WTC11 (cell line): ENCODE measurements at regions not wholly inside any gene's neighbourhood (a gene's known extent, or its start where the extent isn't known, plus 50 kb on each side); places are given as distances from the start of the nearest gene placed in this dataset.

Source experiments
- ATAC-seq: fragments of 200-7000 bp; cut with Tn5 transposase; 2 replicates; pipeline ENCODE4 v1.10.0; 2021; ENCODE audit warnings: mild to moderate bottlenecking, moderate library complexity
- CTCF ChIA-PET: fragments of 300-600 bp; sonication (Branson Sonifier 250); formaldehyde crosslinking; loops from one replicate; lab custom pipeline; 2021; ENCODE audit warnings: antibody characterized with exemption; lab: Charles Lee
- POLR2A ChIA-PET: fragments of 350-600 bp; sonication (Branson Sonifier 250); formaldehyde crosslinking; loops from one replicate; lab custom pipeline; 2021; ENCODE audit warnings: antibody characterized with exemption; lab: Charles Lee
- DNase-seq: peaks from one replicate; pipeline ENCODE4 v3.0.0; 2021; ENCODE audit warnings: low spot score
- H3K27ac Mint-ChIP-seq: 2 replicates; pipeline ENCODE4 v1.8.0; 2021; ENCODE audit warnings: mixed read lengths
- H3K27me3 Mint-ChIP-seq: 2 replicates; pipeline ENCODE4 v1.8.0; 2021; ENCODE audit warnings: low read depth, mild to moderate bottlenecking, moderate library complexity, mixed read lengths
- H3K36me3 Mint-ChIP-seq: 2 replicates; pipeline ENCODE4 v1.8.0; 2021; ENCODE audit warnings: mixed read lengths
- H3K4me1 Mint-ChIP-seq: 2 replicates; pipeline ENCODE4 v1.8.0; 2022; ENCODE audit warnings: mixed read lengths
- H3K4me3 Mint-ChIP-seq: 2 replicates; pipeline ENCODE4 v1.8.0; 2021; ENCODE audit warnings: mild to moderate bottlenecking, moderate library complexity, mixed read lengths
- H3K9me3 Mint-ChIP-seq: 2 replicates; pipeline ENCODE4 v1.8.0; 2021; ENCODE audit warnings: mixed read lengths
- ATF2 ChIP-seq: sonication (generic); formaldehyde crosslinking; IDR thresholded peaks from 2 replicates; pipeline ENCODE4 v1.8.1; 2022; ENCODE audit warnings: low read depth, missing genetic modification reagents, borderline replicate concordance
- ATF6 ChIP-seq: sonication (generic); formaldehyde crosslinking; IDR thresholded peaks from 2 replicates; pipeline ENCODE4 v1.8.1; 2023; ENCODE audit warnings: mild to moderate bottlenecking, missing genetic modification reagents
- CBFB ChIP-seq: sonication (generic); formaldehyde crosslinking; IDR thresholded peaks from 2 replicates; pipeline ENCODE4 v1.8.1; 2022; ENCODE audit warnings: mild to moderate bottlenecking, low read depth, missing genetic modification reagents
- E2F4 ChIP-seq: sonication (generic); formaldehyde crosslinking; IDR thresholded peaks from 2 replicates; pipeline ENCODE4 v1.8.1; 2022; ENCODE audit warnings: low read depth, mild to moderate bottlenecking, moderate library complexity, missing genetic modification reagents, borderline replicate concordance
- E2F5 ChIP-seq: sonication (generic); formaldehyde crosslinking; IDR thresholded peaks from 2 replicates; pipeline ENCODE4 v1.8.1; 2022; ENCODE audit warnings: mild to moderate bottlenecking, moderate library complexity, missing genetic modification reagents
- GRHL2 ChIP-seq: fragments of 250-450 bp; sonication (Bioruptor Pico); IDR thresholded peaks from 2 replicates; pipeline ENCODE4 v1.8.0; 2022; ENCODE audit warnings: mild to moderate bottlenecking, moderate library complexity; ENCODE audit not compliant: insufficient replicate concordance, severe bottlenecking
- GTF2I ChIP-seq: fragments of 250-450 bp; sonication (Bioruptor Pico); conservative IDR thresholded peaks from 2 replicates; pipeline ENCODE4 v1.4.0; 2021; ENCODE audit warnings: mild to moderate bottlenecking
- JUN ChIP-seq: sonication (generic); formaldehyde crosslinking; IDR thresholded peaks from 2 replicates; pipeline ENCODE4 v1.8.0; 2023; ENCODE audit warnings: mild to moderate bottlenecking, missing genetic modification reagents
- NFATC4 ChIP-seq: fragments of 250-450 bp; sonication (Bioruptor Pico); IDR thresholded peaks from 2 replicates; pipeline ENCODE4 v1.9.0; 2021; ENCODE audit warnings: mild to moderate bottlenecking
- NR3C1 ChIP-seq: sonication (generic); formaldehyde crosslinking; conservative IDR thresholded peaks from 2 replicates; pipeline ENCODE4 v1.8.1; 2023; ENCODE audit warnings: low read depth, mild to moderate bottlenecking, missing genetic modification reagents
- RELA ChIP-seq: sonication (generic); formaldehyde crosslinking; IDR thresholded peaks from 2 replicates; pipeline ENCODE4 v1.8.1; 2022; ENCODE audit warnings: missing genetic modification reagents, mild to moderate bottlenecking, borderline replicate concordance
- STAT6 ChIP-seq: sonication (generic); formaldehyde crosslinking; conservative IDR thresholded peaks from 2 replicates; pipeline ENCODE4 v1.8.1; 2023; ENCODE audit warnings: mild to moderate bottlenecking, low read depth, missing genetic modification reagents, moderate library complexity
- TEAD4 ChIP-seq: sonication (generic); formaldehyde crosslinking; IDR thresholded peaks from 2 replicates; pipeline ENCODE4 v1.8.0; 2022; ENCODE audit warnings: mild to moderate bottlenecking, missing genetic modification reagents
- USF1 ChIP-seq: sonication (generic); formaldehyde crosslinking; IDR thresholded peaks from 2 replicates; pipeline ENCODE4 v1.8.0; 2022; ENCODE audit warnings: mild to moderate bottlenecking, missing genetic modification reagents
- ZMAT4 ChIP-seq: fragments of 250-450 bp; sonication (Bioruptor Pico); IDR thresholded peaks from 2 replicates; pipeline ENCODE4 v1.9.0; 2021; ENCODE audit warnings: mild to moderate bottlenecking
- ZNF232 ChIP-seq: sonication (generic); formaldehyde crosslinking; IDR thresholded peaks from 2 replicates; pipeline ENCODE4 v1.8.0; 2022; ENCODE audit warnings: mild to moderate bottlenecking, missing genetic modification reagents
- ZNF263 ChIP-seq: sonication (generic); formaldehyde crosslinking; IDR thresholded peaks from 2 replicates; pipeline ENCODE4 v1.8.1; 2022; ENCODE audit warnings: low read depth, mild to moderate bottlenecking, moderate library complexity, missing genetic modification reagents

- TF ChIP-seq ZMAT4 (CRISPR knock-in tag) (no peak), STAT6 (CRISPR knock-in tag) (no peak), ATF2 (CRISPR knock-in tag) (no peak), E2F5 (CRISPR knock-in tag) (no peak)
Observed at GRCh38 chrX:117771384-117771783, 345.2 kb downstream of the KLHL13 start (continued).

- no peaks in the 10 kb centered on the region; the same call in 1 of the 2 replicates for H3K27me3 Mint-ChIP-seq
- no peak overlapping the region for H3K27ac Mint-ChIP-seq
- H3K4me1 Mint-ChIP-seq, result no peaks in the 10 kb centered on the region
- H3K9me3 Mint-ChIP-seq, result 0 out of 2 replicates have a peak, but pooled peaks cover 7% of the 10 kb centered on the region
- H3K36me3 Mint-ChIP-seq, result no peaks in the 10 kb centered on the region
- DNase-seq (no peak), ATAC-seq (no peak)
- no peak overlapping the region for H3K4me3 Mint-ChIP-seq
- TF ChIP-seq CBFB (no peak), E2F5 (CRISPR knock-in tag) (no peak), ZNF263 (no peak), GTF2I (CRISPR knock-in tag) (no peak), TEAD4 (CRISPR knock-in tag) (no peak), NR3C1 (no peak), USF1 (CRISPR knock-in tag) (no peak), RELA (CRISPR knock-in tag) (no peak), ATF6 (CRISPR knock-in tag) (no peak), ZNF232 (no peak), NFATC4 (CRISPR knock-in tag) (no peak), E2F4 (no peak), JUN (CRISPR knock-in tag) (no peak), GRHL2 (CRISPR knock-in tag) (no peak)
- POLR2A ChIA-PET, result no interaction called here
- CTCF ChIA-PET, result no interaction called here
Observed at GRCh38 chrX:117768861-117769604, 347.6 kb downstream of the KLHL13 start.
